ENCODE measurements at regions not wholly inside any gene's neighbourhood (a gene's known extent, or its start where the extent isn't known, plus 50 kb on each side); places are given as distances from the start of the nearest gene placed in this dataset.

DNA sequence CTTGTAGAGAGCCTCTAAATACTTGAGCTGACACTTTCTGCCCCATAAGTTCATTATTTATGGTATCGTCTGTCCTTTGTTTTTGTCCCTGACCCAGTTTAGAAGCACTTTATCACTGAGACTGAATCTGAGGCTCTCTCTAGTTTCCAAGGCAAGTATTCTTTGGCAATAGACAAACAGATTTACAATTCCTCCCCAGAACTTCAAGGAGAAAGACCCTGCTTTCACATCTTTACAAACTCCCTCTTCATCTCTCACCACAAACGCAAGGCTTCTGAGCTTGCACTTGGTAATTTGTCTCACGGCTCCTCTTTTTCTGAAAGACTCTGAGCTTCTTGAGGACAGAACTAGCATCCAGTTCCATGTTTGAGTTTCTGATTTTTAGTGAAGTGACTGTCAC is 49.8 kb upstream of the PARP11 start:
- no peak for TF ChIP-seq EZH2phosphoT487 (conservative IDR thresholded peaks at IDR 0.05; ENCODE audit: low read length)
- TF ChIP-seq, protein P1, sequence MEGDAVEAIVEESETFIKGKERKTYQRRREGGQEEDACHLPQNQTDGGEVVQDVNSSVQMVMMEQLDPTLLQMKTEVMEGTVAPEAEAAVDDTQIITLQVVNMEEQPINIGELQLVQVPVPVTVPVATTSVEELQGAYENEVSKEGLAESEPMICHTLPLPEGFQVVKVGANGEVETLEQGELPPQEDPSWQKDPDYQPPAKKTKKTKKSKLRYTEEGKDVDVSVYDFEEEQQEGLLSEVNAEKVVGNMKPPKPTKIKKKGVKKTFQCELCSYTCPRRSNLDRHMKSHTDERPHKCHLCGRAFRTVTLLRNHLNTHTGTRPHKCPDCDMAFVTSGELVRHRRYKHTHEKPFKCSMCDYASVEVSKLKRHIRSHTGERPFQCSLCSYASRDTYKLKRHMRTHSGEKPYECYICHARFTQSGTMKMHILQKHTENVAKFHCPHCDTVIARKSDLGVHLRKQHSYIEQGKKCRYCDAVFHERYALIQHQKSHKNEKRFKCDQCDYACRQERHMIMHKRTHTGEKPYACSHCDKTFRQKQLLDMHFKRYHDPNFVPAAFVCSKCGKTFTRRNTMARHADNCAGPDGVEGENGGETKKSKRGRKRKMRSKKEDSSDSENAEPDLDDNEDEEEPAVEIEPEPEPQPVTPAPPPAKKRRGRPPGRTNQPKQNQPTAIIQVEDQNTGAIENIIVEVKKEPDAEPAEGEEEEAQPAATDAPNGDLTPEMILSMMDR (IDR thresholded peaks at IDR 0.05; ENCODE audit: insufficient read depth, low read length, poor library complexity, severe bottlenecking) = no peak

Measured in SU-DHL-6 (cell line).